HG02884 (cell line): ENCODE measurements at regions not wholly inside any gene's neighbourhood (a gene's known extent, or its start where the extent isn't known, plus 50 kb on each side); places are given as distances from the start of the nearest gene placed in this dataset.
A peak's percentile ranks its signal among the peaks of the same experiment; 100 is the strongest.
"Not testable (repeated sequence)": the region's sequence is repeated elsewhere in the genome, so short reads cannot be mapped to it uniquely, and the experiment has no call there.

ENCODE experiments used
- ATAC-seq: cut with Tn5 transposase; IDR thresholded peaks from one replicate; pipeline ENCODE4 v1.9.1; 2021; ENCODE audit warnings: mild to moderate bottlenecking, moderate library complexity; ENCODE audit not compliant: unreplicated experiment

DNA sequence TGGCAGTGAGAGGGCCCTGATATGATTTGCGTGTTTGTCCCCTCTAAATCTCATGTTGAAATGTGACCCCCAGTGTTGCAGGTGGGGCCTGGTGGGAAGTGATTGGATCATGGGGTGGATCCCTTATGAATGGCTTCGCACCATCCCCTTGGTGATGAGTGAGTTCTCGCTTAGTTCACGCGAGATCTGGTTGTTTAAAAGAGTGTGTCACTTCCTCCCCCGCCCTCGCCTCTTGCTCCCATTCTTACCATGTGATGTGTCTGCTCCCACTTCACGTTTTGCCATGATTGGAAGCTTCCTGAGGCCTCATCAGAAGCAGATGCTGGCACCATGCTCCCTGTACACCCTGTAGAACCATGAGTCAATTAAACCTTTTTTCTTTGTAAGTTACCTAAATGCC is 319.9 kb upstream of the ID2 start:
- no peak for ATAC-seq

DNA sequence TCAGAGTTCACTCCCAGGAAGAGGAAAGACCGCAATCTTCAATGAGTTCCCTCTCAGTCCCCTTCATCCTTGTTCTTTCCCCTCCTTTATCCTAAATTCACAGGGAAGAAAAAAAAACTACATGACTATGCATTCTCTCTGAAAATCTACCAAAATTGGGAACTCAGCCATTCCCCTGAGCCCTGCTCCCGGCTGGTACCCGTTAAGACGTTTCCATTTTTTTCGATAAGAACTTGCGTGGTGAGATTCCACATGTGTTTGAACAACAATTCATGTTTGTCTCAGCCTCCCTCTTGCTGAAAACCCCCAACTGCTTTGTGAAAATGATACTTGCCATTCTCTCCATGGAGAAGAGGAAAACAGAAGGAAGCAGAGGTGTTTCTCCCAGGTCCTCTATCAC is 318.7 kb upstream of the ID2 start:
- no peak for ATAC-seq

DNA sequence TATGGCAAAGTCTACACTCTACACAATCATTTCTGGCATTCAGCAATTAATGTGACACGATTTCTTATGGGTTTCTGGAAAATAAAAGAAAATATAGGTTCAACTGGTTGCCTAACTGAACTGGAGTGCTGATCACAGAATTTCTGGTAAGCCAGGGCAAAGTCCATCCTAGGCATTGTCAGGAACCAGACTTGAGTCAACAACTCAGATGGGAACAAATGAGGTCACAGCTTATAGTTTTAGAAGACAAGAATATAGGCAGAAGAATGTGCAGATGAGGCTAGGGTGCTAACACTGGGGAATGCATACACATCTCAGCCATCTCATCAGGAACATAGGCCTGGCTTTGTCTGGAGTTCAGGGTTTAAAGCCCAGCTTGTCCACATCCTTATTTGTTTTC is 317.2 kb upstream of the ID2 start:
- no peak for ATAC-seq

DNA sequence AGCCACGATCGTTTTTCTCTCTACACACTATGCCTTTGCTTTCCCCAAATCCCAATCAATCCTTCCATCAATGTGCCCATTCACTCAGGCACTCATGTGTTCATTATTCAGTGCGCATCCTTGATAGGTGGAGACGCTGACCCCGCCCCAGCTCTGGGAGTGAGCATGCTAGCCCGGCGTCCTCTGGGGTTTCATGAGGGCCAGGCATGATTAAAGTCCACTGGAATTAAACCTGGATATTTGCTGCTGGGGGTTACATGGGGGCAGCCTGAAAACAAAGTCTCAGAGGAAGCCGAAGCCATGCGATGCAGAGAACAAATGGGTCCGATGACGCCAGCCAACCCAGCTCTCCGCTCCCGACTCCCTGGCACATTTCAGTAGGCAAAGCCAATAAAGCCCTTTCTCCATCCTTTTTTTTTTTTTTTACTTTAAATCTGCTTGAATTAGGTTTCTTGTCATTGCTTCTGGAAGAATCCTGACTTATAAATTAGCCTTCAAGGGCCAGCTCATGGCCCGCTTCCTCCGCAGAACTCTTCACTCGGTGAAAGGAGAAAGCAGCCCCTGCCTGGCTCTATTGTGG is 316.4 kb upstream of the ID2 start:
- ATAC-seq = no peak

GRCh38 chr2:8367833-8368232 is 314.0 kb upstream of the ID2 start:
- ATAC-seq = no peak

- peak; percentile 72 for ATAC-seq
Measured at GRCh38 chr2:8368463-8368862, 313.4 kb upstream of the ID2 start.

DNA sequence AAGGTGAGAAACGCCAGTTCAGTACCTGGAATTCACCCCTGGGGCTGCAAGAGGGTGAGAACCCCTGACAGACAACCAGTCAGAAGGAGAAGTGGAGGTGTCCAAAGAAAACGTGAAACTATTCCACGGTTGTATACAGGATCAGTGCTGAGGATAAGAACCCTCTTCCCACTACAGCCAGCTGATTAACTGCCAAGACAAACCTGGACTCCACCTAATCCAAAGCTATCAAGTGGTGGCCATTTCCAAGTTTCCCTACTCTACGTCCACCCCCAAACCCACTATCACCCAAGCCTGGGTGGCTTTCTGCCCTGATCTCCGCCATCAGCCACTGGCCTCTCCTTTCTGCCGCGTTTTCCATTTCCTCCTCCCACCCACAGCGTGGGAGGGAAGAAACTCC is 312.3 kb upstream of the ID2 start:
- ATAC-seq = no peak

DNA sequence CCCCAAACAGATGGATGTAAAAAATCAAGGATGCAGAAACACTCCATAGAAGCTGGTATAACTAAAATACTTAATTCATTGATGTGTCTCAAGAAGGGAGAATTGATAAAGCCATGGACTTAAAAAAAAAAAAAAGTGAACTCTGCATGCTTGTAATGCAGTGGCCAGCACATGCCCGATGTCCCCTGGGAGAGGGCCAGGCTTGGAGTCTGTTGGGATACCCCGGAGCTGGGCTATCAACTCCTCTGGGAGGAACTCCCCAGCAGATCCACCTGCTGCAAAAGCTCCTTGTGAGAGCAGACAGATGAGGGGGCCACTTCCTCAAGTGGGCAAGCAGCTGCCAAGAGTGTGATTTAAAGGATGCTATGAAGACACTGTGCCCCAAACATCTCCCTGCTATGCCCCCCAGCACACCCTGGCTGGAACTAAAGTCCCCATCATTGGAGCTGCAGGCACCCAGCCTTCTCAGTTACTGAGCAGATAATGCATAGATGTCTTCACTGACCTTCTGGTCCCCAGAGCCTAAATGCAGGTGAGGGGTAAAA is 311.5 kb upstream of the ID2 start:
- ATAC-seq = no peak

DNA sequence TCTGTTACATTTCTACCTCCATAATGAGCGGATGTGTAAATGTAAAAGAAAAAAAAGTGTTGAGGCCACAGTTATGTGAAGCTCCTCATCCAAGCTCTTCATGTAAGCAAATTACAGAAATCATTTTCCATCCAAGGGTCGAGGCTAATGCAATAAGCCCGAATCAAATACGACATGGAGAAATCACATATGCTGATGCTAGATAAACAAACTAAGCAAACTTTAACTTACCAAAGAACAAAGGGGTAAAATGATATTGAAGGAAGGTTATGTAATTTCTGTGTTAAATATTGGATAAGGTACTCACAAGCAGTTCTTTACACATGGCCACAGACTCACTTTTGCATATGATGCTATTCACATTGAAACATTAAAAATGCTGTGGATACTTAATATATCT is 310.2 kb upstream of the ID2 start:
- no peak for ATAC-seq

GRCh38 chr2:8374782-8375181 is 307.1 kb upstream of the ID2 start:
- ATAC-seq = no peak

- no peak for ATAC-seq
Measured at GRCh38 chr2:8376603-8377410, 305.0 kb upstream of the ID2 start.

DNA sequence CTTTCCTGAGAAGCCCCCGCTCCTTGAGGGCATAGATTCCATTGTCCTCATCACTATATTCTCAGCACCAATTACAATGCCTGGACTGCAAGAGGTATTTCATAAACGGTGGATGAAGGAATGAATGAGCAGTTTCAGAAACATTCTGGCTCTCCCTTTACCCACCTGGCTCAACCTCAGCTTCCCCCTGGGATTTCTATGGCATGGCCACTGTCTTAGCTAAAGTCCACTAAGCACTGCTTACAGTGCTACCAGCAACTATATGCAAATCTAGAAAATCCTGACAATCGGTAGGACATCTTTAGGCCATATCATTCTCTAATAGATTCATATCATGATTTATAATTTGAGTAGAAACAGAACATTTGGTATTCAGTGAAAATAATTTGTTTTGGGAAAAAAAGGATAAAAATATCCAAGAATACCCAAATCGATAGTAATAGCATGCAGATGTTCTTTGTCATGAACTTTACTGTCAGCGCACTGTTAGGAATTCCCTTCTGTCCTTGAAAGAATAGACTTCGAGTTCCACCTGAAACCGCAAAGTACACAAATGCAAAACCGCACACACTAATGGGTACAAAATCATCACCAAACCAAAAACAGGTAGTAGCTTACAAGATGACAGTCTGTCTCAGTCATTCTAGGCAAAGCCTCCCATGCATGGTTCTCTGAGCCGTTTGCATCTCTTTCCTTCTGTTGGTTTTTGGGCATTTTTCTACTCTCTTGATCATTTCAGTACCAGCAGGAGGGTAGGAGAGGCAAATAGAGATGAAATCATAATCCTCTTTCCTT is 303.6 kb upstream of the ID2 start:
- ATAC-seq = peak; percentile 72

DNA sequence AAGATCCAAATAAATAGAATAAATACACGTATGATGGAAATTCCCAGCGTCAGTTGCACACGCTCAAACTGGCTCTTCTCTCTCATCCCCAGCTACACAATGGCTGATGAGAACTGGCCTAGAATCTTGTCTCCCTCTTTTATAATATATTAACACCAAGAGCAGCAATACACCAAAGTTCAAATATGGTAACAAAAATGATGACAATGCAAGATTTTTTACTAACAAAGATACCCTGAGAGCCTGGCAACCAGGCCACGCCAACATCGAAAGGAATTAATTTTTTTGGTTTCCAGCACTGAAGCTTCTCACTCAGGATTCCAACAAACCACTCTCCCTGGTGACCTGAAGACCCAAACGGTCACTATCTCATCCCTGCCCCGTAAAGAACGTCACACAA is 302.7 kb upstream of the ID2 start:
- ATAC-seq = no peak

GRCh38 chr2:8379549-8379948 is 302.3 kb upstream of the ID2 start:
- no peak for ATAC-seq

DNA sequence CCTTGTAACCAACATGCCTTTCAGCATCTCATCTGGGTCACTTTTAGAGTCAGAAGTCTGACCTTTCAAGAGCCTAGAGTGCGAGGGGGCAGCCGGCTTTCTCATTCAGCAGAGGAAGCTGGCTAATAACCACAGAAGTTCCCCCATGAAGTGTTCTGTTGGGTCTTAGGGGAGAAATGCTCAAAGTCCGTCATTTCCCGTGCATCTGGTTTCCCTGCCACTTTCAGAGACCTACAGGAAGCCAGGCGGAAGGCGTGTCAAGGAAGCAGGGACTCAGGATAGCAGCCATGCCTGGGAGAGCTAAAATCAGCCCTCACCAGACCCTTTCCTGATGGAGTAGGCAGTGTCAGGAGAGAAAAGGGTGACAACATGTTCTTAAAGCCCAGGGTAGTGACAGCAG is 301.8 kb upstream of the ID2 start:
- ATAC-seq = no peak

- no peak for ATAC-seq
Measured at GRCh38 chr2:8380566-8380965, 301.3 kb upstream of the ID2 start.

DNA sequence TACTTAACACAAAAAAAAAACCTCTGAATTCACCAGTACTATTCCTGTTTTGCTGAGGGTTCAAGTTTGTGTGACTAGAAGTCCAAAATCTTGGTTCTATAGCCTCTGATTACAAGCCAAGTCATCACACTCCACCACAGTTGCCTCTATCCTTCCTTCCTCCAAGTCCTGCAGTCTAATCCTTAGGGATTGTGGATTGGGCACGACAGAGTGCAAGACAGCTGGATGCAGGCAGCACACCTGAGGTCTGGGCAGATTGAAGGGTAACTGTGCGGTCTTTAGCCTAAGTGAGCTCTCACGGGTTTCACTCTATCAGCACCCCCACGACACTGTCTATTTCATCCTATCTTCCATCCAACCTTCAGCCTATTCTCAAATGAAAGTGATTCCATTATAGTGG is 299.4 kb upstream of the ID2 start:
- no peak for ATAC-seq

DNA sequence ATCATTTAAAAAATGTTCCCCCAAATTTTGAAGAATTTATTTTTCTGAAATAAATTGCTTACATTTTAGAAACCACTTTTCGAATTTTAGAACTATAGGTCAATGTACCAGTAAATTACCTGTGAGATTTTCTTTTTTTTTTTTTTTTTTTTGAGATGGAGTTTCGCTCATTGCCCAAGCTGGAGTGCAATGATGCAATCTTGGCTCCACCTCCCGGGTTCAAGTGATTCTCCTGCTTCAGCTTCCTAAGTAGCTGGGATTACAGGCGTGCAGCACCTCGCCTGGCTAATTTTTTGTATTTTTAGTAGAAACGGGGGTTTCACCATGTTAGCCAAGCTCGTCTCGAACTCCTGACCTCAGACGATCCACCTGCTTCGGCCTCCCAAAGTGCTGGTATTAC is 295.1 kb upstream of the ID2 start:
- not testable (repeated sequence) for ATAC-seq

DNA sequence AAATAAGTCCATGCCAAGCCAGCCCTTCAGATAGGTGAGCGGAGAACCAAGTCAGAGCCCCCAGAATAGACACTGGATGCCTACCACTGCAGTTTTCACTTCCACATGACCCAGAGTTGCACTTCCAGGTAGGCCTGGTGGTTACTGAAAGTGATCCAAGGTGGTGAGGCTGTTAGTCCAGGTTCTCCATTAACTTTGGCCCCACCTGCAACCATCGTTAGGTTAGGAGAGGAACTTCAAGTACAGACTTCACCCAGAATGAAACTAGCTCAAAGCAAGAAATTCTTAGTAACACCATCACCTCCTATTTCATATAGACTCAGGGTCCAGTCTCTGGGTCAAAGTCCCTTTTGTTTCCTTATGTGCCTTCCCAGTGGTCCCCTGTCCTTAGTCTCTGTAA is 293.1 kb upstream of the ID2 start:
- ATAC-seq = no peak

GRCh38 chr2:8389431-8390108 is 292.3 kb upstream of the ID2 start:
- no peak for ATAC-seq

DNA sequence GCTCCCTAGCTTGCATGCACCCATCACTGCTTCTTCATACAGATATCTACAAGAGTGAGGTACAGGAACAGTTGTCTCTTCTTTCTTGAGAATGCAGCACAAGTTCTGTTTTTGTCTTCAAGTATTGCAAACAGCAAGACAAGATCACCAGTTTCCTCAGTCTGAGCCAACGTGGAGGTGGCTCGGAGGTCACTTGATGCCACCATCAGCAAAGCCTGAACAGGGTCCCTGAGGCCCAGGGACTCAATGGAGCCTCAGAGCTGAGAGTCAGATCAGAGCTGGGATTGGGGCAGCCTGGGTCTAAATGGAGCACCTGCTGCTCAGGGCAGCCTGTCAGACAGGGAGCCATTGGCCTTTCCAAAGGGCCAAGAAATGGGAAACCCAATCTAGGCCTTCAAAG is 290.7 kb upstream of the ID2 start:
- no peak for ATAC-seq
